Ovary (tissue), 3 donors: ENCODE measurements at regions not wholly inside any gene's neighbourhood (a gene's known extent, or its start where the extent isn't known, plus 50 kb on each side); places are given as distances from the start of the nearest gene placed in this dataset.

ENCODE experiments used
- CTCF ChIP-seq, 3 donors: fragments of 450-650 bp in 2 of 3; fragments of 200-600 bp in 1 of 3; IDR thresholded peaks; one replicate each; pipeline versions ENCODE4 v1.5.1 to v1.8.0; 2016 to 2022; ENCODE audit warnings: antibody characterized with exemption in 3 of 3, mild to moderate bottlenecking in 1 of 3
- EP300 ChIP-seq: sonication (generic); formaldehyde crosslinking; IDR thresholded peaks from one replicate; pipeline ENCODE4 v1.6.1; 2017; ENCODE audit warnings: antibody characterized with exemption
- donor health status: DM: no; HTN: no; CAD: no.

- TF ChIP-seq CTCF (IDR thresholded peaks at IDR 0.05) = no peak
- TF ChIP-seq EP300 = no peak
Observed at GRCh38 chr16:27641260-27641659, 91.3 kb downstream of the KATNIP start.
